Liver (tissue), 8 donors: ENCODE measurements at regions not wholly inside any gene's neighbourhood (a gene's known extent, or its start where the extent isn't known, plus 50 kb on each side); places are given as distances from the start of the nearest gene placed in this dataset.

Experiments used
- DNase-seq: peaks from one replicate; pipeline ENCODE4 v3.0.0-alpha.2; 2017; ENCODE audit warnings: low spot score
- H3K27ac ChIP-seq, 2 donors: one replicate each; pipeline ENCODE4 v1.7.0; 2013; ENCODE audit warnings: inconsistent platforms in 2 of 2, low read length in 2 of 2, control low read depth in 1 of 2, low read depth in 1 of 2, mild to moderate bottlenecking in 1 of 2
- H3K27me3 ChIP-seq, 4 donors: one replicate each; pipeline versions ENCODE4 v1.6.1 to v1.7.0; 2013; ENCODE audit warnings: low read length in 3 of 4, inconsistent platforms in 1 of 4, mild to moderate bottlenecking in 1 of 4, moderate library complexity in 1 of 4; ENCODE audit not compliant: control insufficient read depth in 4 of 4, insufficient read depth in 4 of 4
- H3K36me3 ChIP-seq, 4 donors: one replicate each; pipeline versions ENCODE4 v1.6.1 to v1.7.0; 2013; ENCODE audit warnings: low read length in 3 of 4, mild to moderate bottlenecking in 3 of 4, low read depth in 1 of 4, moderate library complexity in 1 of 4; ENCODE audit not compliant: control insufficient read depth in 4 of 4, insufficient read depth in 3 of 4
- H3K4me1 ChIP-seq, 4 donors: one replicate each; pipeline versions ENCODE4 v1.6.1 to v1.7.0; 2013; ENCODE audit warnings: low read length in 3 of 4, mild to moderate bottlenecking in 3 of 4, moderate library complexity in 1 of 4; ENCODE audit not compliant: control insufficient read depth in 4 of 4, insufficient read depth in 4 of 4
- H3K4me3 ChIP-seq, 3 donors: one replicate each; pipeline versions ENCODE4 v1.6.1 to v1.7.0; 2013; ENCODE audit warnings: low read length in 3 of 3, control low read depth in 1 of 3, low read depth in 1 of 3, mild to moderate bottlenecking in 1 of 3
- H3K9ac ChIP-seq, 2 donors: one replicate each; pipeline ENCODE4 v1.7.0; 2013; ENCODE audit warnings: low read length in 2 of 2, mild to moderate bottlenecking in 2 of 2, moderate library complexity in 2 of 2, control low read depth in 1 of 2, low read depth in 1 of 2
- H3K9me3 ChIP-seq, 4 donors: one replicate each; pipeline versions ENCODE4 v1.6.1 to v1.7.0; 2013; ENCODE audit warnings: low read length in 3 of 4; ENCODE audit not compliant: control insufficient read depth in 4 of 4
- ATF3 ChIP-seq: IDR thresholded peaks from 2 replicates; pipeline ENCODE4 v1.6.1; 2016; ENCODE audit warnings: antibody characterized with exemption
- CTCF ChIP-seq: fragments of 150-350 bp; IDR thresholded peaks from 2 replicates; pipeline ENCODE4 v1.5.1; 2017; ENCODE audit warnings: improper control_type of control experiment, low read depth, low read length; ENCODE audit not compliant: missing input control
- EGR1 ChIP-seq, 2 donors: IDR thresholded peaks; 2 replicates each; pipeline ENCODE4 v1.6.1; 2016 to 2018; ENCODE audit warnings: antibody characterized with exemption in 2 of 2, low read depth in 2 of 2
- FOXA1 ChIP-seq: IDR thresholded peaks from 2 replicates; pipeline ENCODE4 v1.6.1; 2016; ENCODE audit warnings: antibody characterized with exemption
- FOXA2 ChIP-seq: IDR thresholded peaks from 2 replicates; pipeline ENCODE4 v1.6.1; 2016; ENCODE audit warnings: antibody characterized with exemption
- GABPA ChIP-seq, 2 donors: IDR thresholded peaks in 1 of 2; conservative IDR thresholded peaks in 1 of 2; 2 replicates each; pipeline ENCODE4 v1.6.1; 2016; ENCODE audit warnings: antibody characterized with exemption in 2 of 2, mild to moderate bottlenecking in 1 of 2, moderate library complexity in 1 of 2
- HNF4A ChIP-seq, 2 donors: conservative IDR thresholded peaks; 2 replicates each; pipeline ENCODE4 v1.6.1; 2016; ENCODE audit warnings: antibody characterized with exemption in 2 of 2, mild to moderate bottlenecking in 2 of 2
- HNF4G ChIP-seq: IDR thresholded peaks from 2 replicates; pipeline ENCODE4 v1.6.1; 2016; ENCODE audit warnings: antibody characterized with exemption
- JUND ChIP-seq, 2 donors: IDR thresholded peaks; 2 replicates each; pipeline ENCODE4 v1.6.1; 2016; ENCODE audit warnings: antibody characterized with exemption in 2 of 2
- MAX ChIP-seq: IDR thresholded peaks from 2 replicates; pipeline ENCODE4 v1.6.1; 2016; ENCODE audit warnings: antibody characterized with exemption
- NR2F2 ChIP-seq: IDR thresholded peaks from 2 replicates; pipeline ENCODE4 v1.6.1; 2016; ENCODE audit warnings: antibody characterized with exemption
- RAD21 ChIP-seq, 2 donors: IDR thresholded peaks; 2 replicates each; pipeline ENCODE4 v1.6.1; 2016; ENCODE audit warnings: antibody characterized with exemption in 2 of 2, mild to moderate bottlenecking in 2 of 2
- REST ChIP-seq: IDR thresholded peaks from 2 replicates; pipeline ENCODE4 v1.6.1; 2016; ENCODE audit warnings: antibody characterized with exemption, mild to moderate bottlenecking
- RXRA ChIP-seq, 2 donors: IDR thresholded peaks; 2 replicates each; pipeline ENCODE4 v1.6.1; 2017 to 2018; ENCODE audit warnings: antibody characterized with exemption in 2 of 2, mild to moderate bottlenecking in 1 of 2
- SP1 ChIP-seq: IDR thresholded peaks from 2 replicates; pipeline ENCODE4 v1.6.1; 2018; ENCODE audit warnings: antibody characterized with exemption, mild to moderate bottlenecking
- TAF1 ChIP-seq: conservative IDR thresholded peaks from 2 replicates; pipeline ENCODE4 v1.6.1; 2016; ENCODE audit warnings: antibody characterized with exemption, mild to moderate bottlenecking
- YY1 ChIP-seq: IDR thresholded peaks from 2 replicates; pipeline ENCODE4 v1.6.1; 2016; ENCODE audit warnings: antibody characterized with exemption, mild to moderate bottlenecking
- ZBTB33 ChIP-seq: IDR thresholded peaks from 2 replicates; pipeline ENCODE4 v1.6.1; 2016; ENCODE audit warnings: antibody characterized with exemption
- WGBS: extraction: QIAGEN DNeasy Blood & Tissue Kit; methylation state at CpG from one replicate; pipeline ENCODE4 v1.1.7; 2013; 5-methylcytosine and 5-hydroxymethylcytosine counted together
- donor health status: healthy.
- donor health status: healthy.
- donor health status: healthy.
- donor health status: healthy.
- donor health status: healthy.

GRCh38 chr3:5428607-5429516, 241.4 kb downstream of the EDEM1 start:
- Histone ChIP-seq H3K27me3 (peaks cover 0 to 3% (median 0%) of the 10 kb centered on the region in 4 donors), H3K4me1 (no peaks in the 10 kb centered on the region), H3K9ac (no peak overlapping the region), H3K9me3 (no peaks in the 10 kb centered on the region), H3K36me3 (no peaks in the 10 kb centered on the region), H3K4me3 (no peak overlapping the region), H3K27ac (no peak overlapping the region)
- 51% methylated on average over 10 of the region's 10 CpGs for WGBS
- no peak for DNase-seq
- TF ChIP-seq HNF4A (conservative IDR thresholded peaks at IDR 0.05) (no peak), RXRA (IDR thresholded peaks at IDR 0.05) (no peak), SP1 (no peak), JUND (IDR thresholded peaks at IDR 0.05) (no peak), TAF1 (no peak), CTCF (no peak), FOXA1 (no peak), ATF3 (no peak), EGR1 (IDR thresholded peaks at IDR 0.05; ENCODE audit: low read depth in 2 of 2) (no peak)

- Histone ChIP-seq H3K36me3 (no peaks in the 10 kb centered on the region), H3K27ac (no peak overlapping the region), H3K9ac (no peak overlapping the region), H3K4me1 (no peaks in the 10 kb centered on the region), H3K27me3 (peaks cover 0 to 3% (median 0%) of the 10 kb centered on the region in 4 donors), H3K4me3 (no peak overlapping the region), H3K9me3 (no peaks in the 10 kb centered on the region)
- TF ChIP-seq FOXA1 (no peak), RXRA (IDR thresholded peaks at IDR 0.05) (no peak), NR2F2 (no peak), GABPA (IDR thresholded peaks at IDR 0.05 in 1 of 2, conservative IDR thresholded peaks at IDR 0.05 in 1 of 2) (no peak), REST (no peak), SP1 (no peak), JUND (IDR thresholded peaks at IDR 0.05) (no peak), FOXA2 (no peak), HNF4A (conservative IDR thresholded peaks at IDR 0.05) (no peak), RAD21 (IDR thresholded peaks at IDR 0.05) (no peak), EGR1 (IDR thresholded peaks at IDR 0.05; ENCODE audit: low read depth in 2 of 2) (no peak), MAX (no peak), CTCF (no peak), HNF4G (no peak), ATF3 (no peak), ZBTB33 (no peak), YY1 (no peak), TAF1 (no peak)
- no peak for DNase-seq
These were observed 242.0 kb downstream of the EDEM1 start for GRCh38 chr3:5429517-5429890.
